Endothelial cell of umbilical vein (primary cell): ENCODE measurements at regions not wholly inside any gene's neighbourhood (a gene's known extent, or its start where the extent isn't known, plus 50 kb on each side); places are given as distances from the start of the nearest gene placed in this dataset.

Source experiments
- EZH2 ChIP-seq: IDR thresholded peaks from 2 replicates; pipeline ENCODE4 v1.6.1; 2012; ENCODE audit warnings: borderline replicate concordance, low read depth, mild to moderate bottlenecking, moderate library complexity, low read length, inconsistent platforms; ENCODE audit not compliant: severe bottlenecking
- FOS ChIP-seq: IDR thresholded peaks from 2 replicates; pipeline ENCODE4 v1.6.1; 2011; ENCODE audit warnings: mild to moderate bottlenecking, low read length, moderate library complexity, borderline replicate concordance; ENCODE audit not compliant: insufficient read depth
- GATA2 ChIP-seq: IDR thresholded peaks from 2 replicates; pipeline ENCODE4 v1.7.0; 2011; ENCODE audit warnings: low read depth, mild to moderate bottlenecking, moderate library complexity, mixed read lengths, low read length; ENCODE audit not compliant: insufficient read length, insufficient read depth
- JUN ChIP-seq: IDR thresholded peaks from 2 replicates; pipeline ENCODE4 v1.6.1; 2011; ENCODE audit warnings: borderline replicate concordance, low read depth; ENCODE audit not compliant: insufficient read length, insufficient read depth
- MAX ChIP-seq: IDR thresholded peaks from 2 replicates; pipeline ENCODE4 v1.6.1; 2011; ENCODE audit not compliant: insufficient read depth, insufficient read length
- MYC ChIP-seq: IDR thresholded peaks from one replicate; pipeline ENCODE4 v1.6.1; 2011; ENCODE audit warnings: mild to moderate bottlenecking, low read depth, low read length
- POLR2A ChIP-seq: IDR thresholded peaks from 2 replicates; pipeline ENCODE4 v1.6.1; 2012; ENCODE audit warnings: low read depth, mild to moderate bottlenecking, control low read depth, low read length
- POLR2AphosphoS5 ChIP-seq: IDR thresholded peaks from 2 replicates; pipeline ENCODE4 v1.6.1; 2012; ENCODE audit warnings: low read depth, mild to moderate bottlenecking, control low read depth, low read length, moderate library complexity; ENCODE audit not compliant: insufficient read depth
- TF ChIP-seq, protein P1 (sequence below), 2 donors: IDR thresholded peaks; 1 replicate in 1 of 2; 2 replicates in 1 of 2; pipeline ENCODE4 v1.5.1; 2011; ENCODE audit warnings: low read length in 2 of 2, mild to moderate bottlenecking in 2 of 2, moderate library complexity in 2 of 2, control low read depth in 1 of 2, inconsistent platforms in 1 of 2, low read depth in 1 of 2; ENCODE audit not compliant: insufficient read depth in 1 of 2; ENCODE audit errors: extremely low read depth in 1 of 2

DNA sequence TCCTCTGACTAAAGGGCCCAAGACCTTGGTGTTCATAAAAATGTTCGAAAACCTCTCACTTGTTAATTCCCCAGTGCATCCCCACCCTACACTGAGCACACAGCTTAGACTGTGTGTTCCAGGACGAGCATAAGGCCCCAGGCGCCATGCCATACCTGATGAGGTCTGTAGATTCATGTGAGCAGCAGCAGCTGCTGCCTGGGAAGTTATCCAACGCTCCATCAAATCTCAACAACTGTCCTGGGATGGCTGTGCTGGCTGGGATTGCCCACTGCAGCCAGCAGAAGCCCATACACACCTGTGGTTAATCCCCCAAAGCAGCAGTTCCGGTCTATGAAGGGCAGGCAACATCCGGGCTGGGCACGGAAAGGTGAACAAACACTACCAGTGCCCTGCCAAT is 391.2 kb downstream of the IL20RB start:
- TF ChIP-seq, protein P1, sequence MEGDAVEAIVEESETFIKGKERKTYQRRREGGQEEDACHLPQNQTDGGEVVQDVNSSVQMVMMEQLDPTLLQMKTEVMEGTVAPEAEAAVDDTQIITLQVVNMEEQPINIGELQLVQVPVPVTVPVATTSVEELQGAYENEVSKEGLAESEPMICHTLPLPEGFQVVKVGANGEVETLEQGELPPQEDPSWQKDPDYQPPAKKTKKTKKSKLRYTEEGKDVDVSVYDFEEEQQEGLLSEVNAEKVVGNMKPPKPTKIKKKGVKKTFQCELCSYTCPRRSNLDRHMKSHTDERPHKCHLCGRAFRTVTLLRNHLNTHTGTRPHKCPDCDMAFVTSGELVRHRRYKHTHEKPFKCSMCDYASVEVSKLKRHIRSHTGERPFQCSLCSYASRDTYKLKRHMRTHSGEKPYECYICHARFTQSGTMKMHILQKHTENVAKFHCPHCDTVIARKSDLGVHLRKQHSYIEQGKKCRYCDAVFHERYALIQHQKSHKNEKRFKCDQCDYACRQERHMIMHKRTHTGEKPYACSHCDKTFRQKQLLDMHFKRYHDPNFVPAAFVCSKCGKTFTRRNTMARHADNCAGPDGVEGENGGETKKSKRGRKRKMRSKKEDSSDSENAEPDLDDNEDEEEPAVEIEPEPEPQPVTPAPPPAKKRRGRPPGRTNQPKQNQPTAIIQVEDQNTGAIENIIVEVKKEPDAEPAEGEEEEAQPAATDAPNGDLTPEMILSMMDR (IDR thresholded peaks at IDR 0.05; ENCODE audit: extremely low read depth in 1 of 2, insufficient read depth in 1 of 2, low read depth in 1 of 2, low read length in 2 of 2), result no peak
- TF ChIP-seq POLR2A, result no peak
- no peak for TF ChIP-seq POLR2AphosphoS5
- TF ChIP-seq MAX, result no peak
- TF ChIP-seq MYC, result no peak
- no peak for TF ChIP-seq JUN
- no peak for TF ChIP-seq EZH2
- TF ChIP-seq FOS, result no peak
- no peak for TF ChIP-seq GATA2
